Neural progenitor cell (in vitro differentiated cells): ENCODE measurements at regions not wholly inside any gene's neighbourhood (a gene's known extent, or its start where the extent isn't known, plus 50 kb on each side); places are given as distances from the start of the nearest gene placed in this dataset.

Experiments used
- DNase-seq: peaks from one replicate; pipeline ENCODE4 v3.0.0-alpha.2; 2016; ENCODE audit warnings: low spot score
- H2AFZ ChIP-seq: fragments of 200-600 bp; sonication (generic); replicated peaks from 2 replicates; pipeline ENCODE4 v1.6.1; 2016; ENCODE audit warnings: antibody characterized with exemption
- H3F3A ChIP-seq: fragments of 200-600 bp; sonication (generic); 2 replicates; pipeline ENCODE4 v1.6.1; 2016; ENCODE audit warnings: antibody characterized with exemption, low read depth
- H3K27ac ChIP-seq: fragments of 200-600 bp; sonication (generic); 2 replicates; pipeline ENCODE4 v1.5.1; 2016; ENCODE audit warnings: mild to moderate bottlenecking
- H3K27me3 ChIP-seq: fragments of 200-600 bp; sonication (generic); 2 replicates; pipeline ENCODE4 v1.6.1; 2016; ENCODE audit warnings: mild to moderate bottlenecking, moderate library complexity
- H3K36me3 ChIP-seq: fragments of 200-600 bp; sonication (generic); 2 replicates; pipeline ENCODE4 v1.5.1; 2016
- H3K4me1 ChIP-seq: fragments of 200-600 bp; sonication (generic); 2 replicates; pipeline ENCODE4 v1.6.1; 2016; ENCODE audit warnings: mixed run types
- H3K4me2 ChIP-seq: fragments of 200-600 bp; sonication (generic); 2 replicates; pipeline ENCODE4 v1.6.1; 2016
- H3K4me3 ChIP-seq: fragments of 200-600 bp; sonication (generic); 2 replicates; pipeline ENCODE4 v1.5.1; 2016
- H3K79me2 ChIP-seq: fragments of 200-600 bp; sonication (generic); 2 replicates; pipeline ENCODE4 v1.6.1; 2016; ENCODE audit warnings: low read depth
- H3K9ac ChIP-seq: fragments of 200-600 bp; sonication (generic); 2 replicates; pipeline ENCODE4 v1.6.1; 2016
- H3K9me3 ChIP-seq: fragments of 200-600 bp; sonication (generic); 2 replicates; pipeline ENCODE4 v1.5.1; 2016; ENCODE audit warnings: low read depth
- H4K20me1 ChIP-seq: fragments of 200-600 bp; sonication (generic); 2 replicates; pipeline ENCODE4 v1.6.1; 2016; ENCODE audit warnings: low read depth
- H3K27ac Mint-ChIP-seq: 3 replicates; pipeline ENCODE4 v1.8.0; 2021; ENCODE audit warnings: mixed read lengths
- H3K27me3 Mint-ChIP-seq: 2 replicates; pipeline ENCODE4 v1.8.0; 2022; ENCODE audit warnings: low read depth, mild to moderate bottlenecking, inconsistent platforms, moderate library complexity, mixed read lengths; ENCODE audit not compliant: insufficient read depth
- H3K36me3 Mint-ChIP-seq: 3 replicates; pipeline ENCODE4 v1.8.0; 2021; ENCODE audit warnings: mixed read lengths
- H3K4me1 Mint-ChIP-seq: 3 replicates; pipeline ENCODE4 v1.8.0; 2021; ENCODE audit warnings: mixed read lengths
- H3K4me3 Mint-ChIP-seq: 3 replicates; pipeline ENCODE4 v1.8.0; 2021; ENCODE audit warnings: mild to moderate bottlenecking, moderate library complexity, mixed read lengths
- H3K9me3 Mint-ChIP-seq: 3 replicates; pipeline ENCODE4 v1.8.0; 2020; ENCODE audit warnings: mixed read lengths
- EZH2 ChIP-seq: fragments of 200-600 bp; sonication (generic); IDR thresholded peaks from 2 replicates; pipeline ENCODE4 v1.6.1; 2017; ENCODE audit warnings: antibody characterized with exemption, mild to moderate bottlenecking, moderate library complexity
- EZH2phosphoT487 ChIP-seq: fragments of 200-600 bp; sonication (generic); IDR thresholded peaks from 2 replicates; pipeline ENCODE4 v1.6.1; 2017; ENCODE audit warnings: antibody characterized with exemption
- TF ChIP-seq, protein P1 (sequence below): fragments of 200-600 bp; sonication (generic); IDR thresholded peaks from 2 replicates; pipeline ENCODE4 v1.5.1; 2017; ENCODE audit warnings: antibody characterized with exemption, mild to moderate bottlenecking

DNA sequence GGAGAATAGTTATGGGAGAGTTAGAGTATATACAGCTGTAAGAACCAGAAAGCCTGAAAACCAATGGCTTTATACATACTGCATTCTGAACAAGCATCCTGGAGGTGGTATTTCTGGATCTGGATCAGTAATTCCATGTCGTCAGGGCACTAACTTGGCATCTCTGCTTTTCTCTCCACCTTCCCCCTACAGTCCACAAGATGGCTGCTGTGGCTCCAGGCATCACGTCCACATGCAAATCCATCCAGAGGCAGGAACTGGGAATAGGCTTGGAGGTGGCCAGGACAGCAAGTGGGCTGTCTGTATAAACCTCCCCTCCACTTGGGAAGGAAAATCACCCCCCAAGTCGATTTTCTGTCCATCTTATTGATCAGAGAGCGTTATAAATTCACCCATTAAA is 86.2 kb upstream of the WDR26 start:
- no peaks in the 10 kb centered on the region for H3F3A ChIP-seq
- H3K4me1 ChIP-seq = peaks cover under 1% of the 10 kb centered on the region
- no peak overlapping the region for H2AFZ ChIP-seq
- no peaks in the 10 kb centered on the region for H3K9me3 ChIP-seq
- no peaks in the 10 kb centered on the region for H3K36me3 ChIP-seq
- no peak for DNase-seq
- no peak overlapping the region for H3K9ac ChIP-seq
- H3K9me3 Mint-ChIP-seq = no peaks in the 10 kb centered on the region
- no peak for TF ChIP-seq EZH2
- TF ChIP-seq, protein P1, sequence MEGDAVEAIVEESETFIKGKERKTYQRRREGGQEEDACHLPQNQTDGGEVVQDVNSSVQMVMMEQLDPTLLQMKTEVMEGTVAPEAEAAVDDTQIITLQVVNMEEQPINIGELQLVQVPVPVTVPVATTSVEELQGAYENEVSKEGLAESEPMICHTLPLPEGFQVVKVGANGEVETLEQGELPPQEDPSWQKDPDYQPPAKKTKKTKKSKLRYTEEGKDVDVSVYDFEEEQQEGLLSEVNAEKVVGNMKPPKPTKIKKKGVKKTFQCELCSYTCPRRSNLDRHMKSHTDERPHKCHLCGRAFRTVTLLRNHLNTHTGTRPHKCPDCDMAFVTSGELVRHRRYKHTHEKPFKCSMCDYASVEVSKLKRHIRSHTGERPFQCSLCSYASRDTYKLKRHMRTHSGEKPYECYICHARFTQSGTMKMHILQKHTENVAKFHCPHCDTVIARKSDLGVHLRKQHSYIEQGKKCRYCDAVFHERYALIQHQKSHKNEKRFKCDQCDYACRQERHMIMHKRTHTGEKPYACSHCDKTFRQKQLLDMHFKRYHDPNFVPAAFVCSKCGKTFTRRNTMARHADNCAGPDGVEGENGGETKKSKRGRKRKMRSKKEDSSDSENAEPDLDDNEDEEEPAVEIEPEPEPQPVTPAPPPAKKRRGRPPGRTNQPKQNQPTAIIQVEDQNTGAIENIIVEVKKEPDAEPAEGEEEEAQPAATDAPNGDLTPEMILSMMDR = no peak
- no peak for TF ChIP-seq EZH2phosphoT487
- no peak overlapping the region for H3K27ac Mint-ChIP-seq
- no peaks in the 10 kb centered on the region for H4K20me1 ChIP-seq
- H3K27ac ChIP-seq = no peak overlapping the region
- H3K27me3 Mint-ChIP-seq = no peaks in the 10 kb centered on the region
- H3K4me1 Mint-ChIP-seq = peaks cover 3% of the 10 kb centered on the region
- no peaks in the 10 kb centered on the region for H3K36me3 Mint-ChIP-seq
- no peaks in the 10 kb centered on the region for H3K79me2 ChIP-seq
- H3K27me3 ChIP-seq = no peaks in the 10 kb centered on the region
- H3K4me2 ChIP-seq = no peak overlapping the region
- no peak overlapping the region for H3K4me3 Mint-ChIP-seq
- no peak overlapping the region for H3K4me3 ChIP-seq

DNA sequence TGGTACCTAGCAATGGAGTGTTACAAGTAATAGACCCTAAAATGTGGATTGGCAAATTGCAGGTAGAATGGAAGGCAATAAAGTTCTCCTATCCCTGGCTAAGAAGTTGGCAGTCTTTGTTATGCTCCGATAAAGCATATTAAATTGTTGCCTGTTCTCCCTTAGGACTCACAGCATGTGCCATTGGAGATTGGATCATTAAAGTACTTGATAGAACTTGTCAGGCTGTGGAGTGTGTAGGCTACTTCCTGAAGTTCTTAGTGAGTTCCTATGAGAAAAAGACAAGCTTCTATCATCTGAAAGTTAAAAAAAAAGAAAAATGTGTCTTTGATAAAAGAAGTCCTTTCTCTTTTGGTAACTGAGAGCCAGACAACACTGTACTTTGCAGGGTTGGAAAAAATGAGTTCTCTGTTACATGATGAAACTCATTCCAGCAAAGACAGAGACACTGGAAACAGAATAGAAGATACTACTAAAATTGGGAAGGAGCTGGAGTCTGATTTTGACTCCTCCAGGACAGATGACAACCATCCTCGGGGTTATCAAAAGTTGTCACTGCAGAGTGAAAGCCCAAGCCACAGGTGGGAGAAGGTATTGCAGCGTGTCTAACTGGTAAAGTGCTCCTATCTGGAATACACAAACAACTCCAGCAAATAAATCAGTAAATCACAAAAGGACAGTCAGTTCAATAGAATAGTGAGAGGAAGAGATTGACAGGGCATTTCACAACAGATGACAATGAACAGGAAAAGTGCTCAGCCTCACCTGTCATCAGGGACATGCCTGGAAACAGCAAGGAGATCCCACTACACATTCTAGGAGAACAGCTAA is 87.5 kb upstream of the WDR26 start:
- Histone ChIP-seq H3K4me3 (no peak overlapping the region), H3K27ac (no peak overlapping the region), H3F3A (no peaks in the 10 kb centered on the region), H3K36me3 (no peaks in the 10 kb centered on the region), H3K9me3 (no peaks in the 10 kb centered on the region), H3K4me1 (peaks cover 12% of the 10 kb centered on the region), H3K9ac (no peak overlapping the region), H2AFZ (peak overlapping the region; percentile 26), H3K27me3 (no peaks in the 10 kb centered on the region), H3K79me2 (no peaks in the 10 kb centered on the region), H3K4me2 (no peak overlapping the region), H4K20me1 (no peaks in the 10 kb centered on the region)
- H3K36me3 Mint-ChIP-seq = no peaks in the 10 kb centered on the region
- TF ChIP-seq EZH2 (no peak), EZH2phosphoT487 (no peak)
- TF ChIP-seq, protein P1 = no peak
- DNase-seq = no peak
- no peak overlapping the region for H3K27ac Mint-ChIP-seq
- H3K27me3 Mint-ChIP-seq = peaks cover 2% of the 10 kb centered on the region
- no peak overlapping the region for H3K4me3 Mint-ChIP-seq
- H3K9me3 Mint-ChIP-seq = no peaks in the 10 kb centered on the region
- peaks cover 15% of the 10 kb centered on the region for H3K4me1 Mint-ChIP-seq

DNA sequence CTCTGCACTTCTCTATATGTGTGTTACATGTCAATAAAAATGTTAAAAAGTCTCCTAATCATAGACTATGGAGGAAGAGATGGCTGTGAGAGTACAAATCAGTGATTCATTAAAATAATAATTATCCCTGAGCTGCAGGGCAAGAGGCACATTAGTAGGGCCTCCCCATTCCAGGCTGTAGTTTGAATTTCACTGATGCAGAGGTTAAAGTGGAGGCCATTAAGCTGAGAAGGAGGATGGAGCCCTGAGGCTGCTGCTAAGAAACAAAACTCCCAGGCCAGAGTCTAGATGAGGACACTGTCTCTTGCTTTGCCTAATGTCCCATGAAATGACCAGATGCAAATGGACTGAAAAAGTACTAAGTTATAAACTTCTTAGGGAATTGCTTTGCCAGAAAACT is 89.1 kb upstream of the WDR26 start:
- Histone ChIP-seq H3F3A (no peaks in the 10 kb centered on the region), H3K9me3 (no peaks in the 10 kb centered on the region), H3K4me2 (no peak overlapping the region), H3K9ac (no peak overlapping the region), H2AFZ (no peak overlapping the region), H3K36me3 (no peaks in the 10 kb centered on the region), H4K20me1 (no peaks in the 10 kb centered on the region), H3K4me3 (no peak overlapping the region), H3K27me3 (no peaks in the 10 kb centered on the region), H3K4me1 (peaks cover 12% of the 10 kb centered on the region), H3K79me2 (no peaks in the 10 kb centered on the region), H3K27ac (no peak overlapping the region)
- peaks cover 2% of the 10 kb centered on the region for H3K27me3 Mint-ChIP-seq
- no peak for DNase-seq
- no peaks in the 10 kb centered on the region for H3K36me3 Mint-ChIP-seq
- no peak overlapping the region for H3K27ac Mint-ChIP-seq
- TF ChIP-seq EZH2phosphoT487 (no peak), EZH2 (no peak)
- no peak overlapping the region for H3K4me3 Mint-ChIP-seq
- H3K4me1 Mint-ChIP-seq = peaks cover 13% of the 10 kb centered on the region
- H3K9me3 Mint-ChIP-seq = no peaks in the 10 kb centered on the region

DNA sequence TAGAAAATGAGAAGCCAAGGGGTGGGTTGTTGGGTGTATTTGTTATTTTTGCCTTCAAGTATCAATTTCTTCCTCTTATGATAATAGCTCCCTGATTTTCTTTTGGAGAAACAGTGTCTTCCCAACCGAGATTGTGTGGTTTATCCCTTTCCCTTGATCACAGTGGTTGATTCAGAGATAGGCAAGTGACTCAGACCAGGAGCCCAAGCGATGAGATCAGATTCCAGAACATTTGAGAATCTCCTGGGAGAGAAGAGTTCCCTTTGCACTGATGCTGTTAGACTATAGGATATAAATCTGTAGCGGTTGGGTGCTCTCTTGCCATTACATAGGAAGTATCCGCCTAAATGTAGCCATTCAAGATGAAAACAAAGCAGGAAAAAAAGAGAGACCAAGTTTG is 90.1 kb upstream of the WDR26 start:
- H3K4me3 Mint-ChIP-seq = no peak overlapping the region
- no peaks in the 10 kb centered on the region for H3F3A ChIP-seq
- H3K9me3 ChIP-seq = no peaks in the 10 kb centered on the region
- H3K27ac Mint-ChIP-seq = no peak overlapping the region
- no peaks in the 10 kb centered on the region for H3K9me3 Mint-ChIP-seq
- no peaks in the 10 kb centered on the region for H3K36me3 ChIP-seq
- no peak for TF ChIP-seq EZH2
- no peak for TF ChIP-seq EZH2phosphoT487
- TF ChIP-seq, protein P1 = no peak
- H3K4me1 ChIP-seq = peaks cover 12% of the 10 kb centered on the region
- H3K27me3 ChIP-seq = no peaks in the 10 kb centered on the region
- H3K27ac ChIP-seq = no peak overlapping the region
- H3K36me3 Mint-ChIP-seq = no peaks in the 10 kb centered on the region
- no peak overlapping the region for H3K4me2 ChIP-seq
- H2AFZ ChIP-seq = no peak overlapping the region
- H3K27me3 Mint-ChIP-seq = peaks cover 2% of the 10 kb centered on the region
- H3K4me3 ChIP-seq = no peak overlapping the region
- no peak overlapping the region for H3K9ac ChIP-seq
- no peaks in the 10 kb centered on the region for H4K20me1 ChIP-seq
- H3K4me1 Mint-ChIP-seq = peaks cover 19% of the 10 kb centered on the region
- DNase-seq = no peak
- no peaks in the 10 kb centered on the region for H3K79me2 ChIP-seq
